NCI-H2171 treated with DMSO at 0.1 percent for 48 hours (cell line): ENCODE measurements at regions not wholly inside any gene's neighbourhood (a gene's known extent, or its start where the extent isn't known, plus 50 kb on each side); places are given as distances from the start of the nearest gene placed in this dataset.

Experiments
- DNase-seq: peaks from one replicate; lab custom pipeline; 2025; lab: John Stamatoyannopoulos, UW

DNA sequence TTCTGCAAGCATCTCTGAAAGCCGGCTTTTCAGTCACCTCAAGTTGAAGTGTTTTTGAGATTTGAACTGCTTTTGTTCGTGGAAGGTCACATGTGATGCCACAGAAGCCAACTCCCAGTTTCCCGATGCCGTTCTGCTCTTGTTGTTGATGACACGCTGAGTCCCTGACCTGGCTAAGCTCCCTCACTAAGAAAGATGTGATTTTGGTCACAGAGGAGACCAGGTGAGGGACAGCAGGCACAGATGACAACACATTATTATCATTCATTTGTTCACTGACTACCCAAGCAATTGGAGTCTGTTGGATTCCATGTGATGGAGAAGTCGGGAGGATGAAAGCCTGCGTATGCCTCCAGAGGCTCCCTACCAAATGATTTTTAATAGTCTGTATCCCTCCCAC lies 822.4 kb upstream of the RBFOX1 start:
- DNase-seq: no peak

DNA sequence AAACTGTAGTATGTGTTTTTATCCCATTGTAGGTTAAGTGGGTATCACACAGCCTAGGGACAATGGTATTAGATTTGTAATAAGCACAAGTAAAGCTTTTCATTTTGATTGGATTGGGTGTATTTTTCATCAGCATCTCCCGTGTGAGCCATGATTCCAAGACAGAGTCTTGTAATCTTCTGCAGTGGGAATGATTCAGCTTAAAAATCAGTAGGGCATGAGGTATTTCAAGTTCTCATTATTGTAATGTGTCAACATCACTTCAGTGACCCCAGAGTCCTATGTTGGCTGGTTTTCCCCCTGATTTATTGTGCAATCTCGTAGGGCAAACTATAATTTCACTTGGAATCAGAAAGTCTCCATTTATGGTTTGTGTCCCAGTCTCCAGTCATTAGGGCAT lies 833.2 kb upstream of the RBFOX1 start:
- DNase-seq: no peak

DNA sequence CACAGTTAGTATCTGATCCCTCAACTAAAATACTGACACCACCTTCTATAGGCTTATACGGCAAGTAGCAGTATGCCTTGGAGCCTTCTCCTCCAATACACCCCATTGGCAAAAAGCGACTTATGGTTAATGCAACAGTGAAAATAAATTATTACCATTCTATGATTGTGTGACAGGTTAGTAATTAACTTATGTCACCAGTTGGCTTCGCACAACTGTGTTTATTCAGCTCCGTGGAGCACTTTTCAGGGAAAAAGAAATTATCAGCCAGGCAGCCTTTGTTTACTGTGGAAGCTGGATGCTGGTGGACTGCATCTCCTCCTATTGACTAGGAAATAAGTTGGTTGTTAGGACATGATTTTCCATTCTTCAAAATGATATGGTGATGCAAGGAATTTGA lies 833.8 kb upstream of the RBFOX1 start:
- DNase-seq: no peak

- DNase-seq: no peak
These were observed 835.6 kb upstream of the RBFOX1 start for GRCh38 chr16:6496996-6497395.

- no peak for DNase-seq
These were observed 837.0 kb upstream of the RBFOX1 start for GRCh38 chr16:6495486-6496210.

DNA sequence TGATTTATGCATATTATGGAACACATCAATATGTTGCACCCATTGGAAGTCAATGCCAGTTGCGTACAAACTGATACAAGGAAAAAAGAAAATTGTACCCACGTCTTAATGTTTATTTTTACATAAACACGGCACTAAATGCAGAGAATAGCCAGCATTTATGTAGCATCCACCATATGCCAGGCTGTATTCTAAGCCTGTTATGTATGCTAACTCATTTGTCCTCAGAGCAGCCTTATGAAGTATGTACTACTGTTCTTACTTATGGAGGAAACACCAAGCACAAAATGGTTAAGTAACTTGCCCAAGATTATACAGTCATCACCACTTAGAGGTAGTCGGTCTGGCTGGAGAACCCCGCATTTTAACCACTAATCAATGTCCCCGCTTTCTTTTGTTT lies 837.9 kb upstream of the RBFOX1 start:
- no peak for DNase-seq

GRCh38 chr16:6493555-6493954 lies 839.1 kb upstream of the RBFOX1 start:
- no peak for DNase-seq

DNA sequence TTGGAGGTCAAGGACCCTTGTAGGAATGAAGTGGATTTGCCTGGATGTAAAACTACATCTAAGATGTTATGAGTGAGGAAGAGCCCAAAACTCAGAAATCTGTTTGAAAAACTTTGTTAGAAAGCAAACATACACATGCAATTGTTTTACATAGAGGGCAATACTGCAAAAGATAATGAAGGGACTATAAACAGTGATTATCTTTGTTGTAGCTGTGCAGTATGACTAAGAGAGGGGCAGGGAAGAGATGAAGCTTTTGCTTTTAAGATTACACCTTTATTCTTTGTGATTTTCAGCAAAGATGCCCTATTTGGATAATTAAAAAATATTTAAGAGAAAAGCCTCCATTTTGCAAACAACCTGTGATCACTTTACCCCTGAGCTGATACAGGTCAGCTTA lies 839.9 kb upstream of the RBFOX1 start:
- DNase-seq: no peak

DNA sequence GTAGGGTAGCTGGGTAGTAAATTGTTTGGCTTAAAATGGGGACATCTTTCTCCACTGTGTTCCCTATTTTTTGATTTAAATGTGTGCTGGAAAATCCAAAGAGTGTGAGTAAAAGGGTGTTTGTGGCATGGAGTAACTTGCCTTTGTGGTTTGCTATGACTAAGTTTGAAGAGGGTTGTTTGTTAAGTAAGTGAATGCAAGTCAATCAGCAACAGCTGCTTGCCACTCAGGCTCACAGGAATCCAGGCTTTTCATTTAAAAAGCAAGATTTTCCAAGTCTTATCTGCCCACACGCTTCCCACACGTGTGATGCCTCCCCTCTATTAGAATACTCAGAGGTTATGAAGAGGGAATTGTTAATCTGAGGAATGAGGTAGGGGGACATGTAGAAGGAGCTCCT lies 847.7 kb upstream of the RBFOX1 start:
- DNase-seq: no peak

- DNase-seq: no peak
These were observed 848.6 kb upstream of the RBFOX1 start for GRCh38 chr16:6484081-6484480.

- no peak for DNase-seq
These were observed 849.1 kb upstream of the RBFOX1 start for GRCh38 chr16:6483469-6484033.

DNA sequence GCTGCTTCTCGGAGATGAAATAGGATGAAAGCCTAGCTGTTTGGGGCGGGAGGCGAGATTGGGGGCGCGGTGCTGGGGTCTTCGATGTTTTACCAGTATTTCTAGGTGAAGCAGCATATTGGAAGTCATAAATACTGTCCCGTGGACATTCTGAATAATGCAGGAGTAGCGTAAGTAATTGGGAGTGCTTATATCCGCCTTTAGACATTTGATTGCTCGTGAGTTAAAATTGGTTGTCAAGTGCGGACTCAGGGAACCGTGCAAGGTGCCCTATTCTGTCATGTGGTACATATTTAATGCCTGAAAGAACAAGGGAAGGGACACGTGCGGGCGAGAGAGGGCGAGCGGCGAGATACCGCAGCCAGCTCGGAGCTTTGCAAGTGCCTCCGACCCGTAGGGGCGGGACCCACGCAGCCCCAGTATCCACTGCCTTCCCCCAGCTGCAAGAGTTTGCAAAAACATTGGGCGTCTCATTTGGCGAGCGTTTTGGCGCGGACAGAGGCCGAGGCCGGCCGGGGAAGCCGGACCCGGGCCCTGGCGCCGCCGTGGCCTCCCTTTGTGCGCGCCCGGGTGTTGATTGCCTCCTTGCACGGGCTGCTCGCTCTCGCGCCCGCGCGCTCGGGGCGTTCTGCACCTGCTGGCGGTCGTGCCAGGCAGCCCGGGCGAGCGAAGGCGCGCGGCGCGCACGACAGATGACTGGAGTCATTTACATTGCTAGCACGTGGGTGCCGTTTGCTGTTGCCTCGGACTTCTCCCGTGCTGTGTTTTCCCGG lies 849.8 kb upstream of the RBFOX1 start:
- DNase-seq: no peak

GRCh38 chr16:6481894-6482293 lies 850.8 kb upstream of the RBFOX1 start:
- no peak for DNase-seq

DNA sequence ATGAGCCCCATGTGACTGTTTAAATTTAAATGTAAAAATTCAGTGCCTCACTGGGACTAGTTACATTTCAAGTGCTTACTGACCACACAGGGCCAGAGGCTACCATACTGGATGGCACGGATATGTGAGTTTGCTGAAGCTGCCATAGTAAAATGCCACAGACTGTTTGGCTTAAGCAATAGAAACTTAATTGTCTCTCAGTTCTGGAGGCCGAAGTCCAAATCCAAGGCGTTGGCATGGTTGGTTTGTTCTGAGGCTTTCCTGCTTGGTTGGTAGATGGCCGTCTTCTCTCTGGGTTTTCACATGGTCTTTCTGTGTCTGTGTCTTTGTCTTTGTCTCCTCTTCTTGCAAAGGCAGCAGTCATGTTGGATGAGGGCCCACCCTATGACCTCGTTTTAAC lies 878.9 kb upstream of the RBFOX1 start:
- no peak for DNase-seq

DNA sequence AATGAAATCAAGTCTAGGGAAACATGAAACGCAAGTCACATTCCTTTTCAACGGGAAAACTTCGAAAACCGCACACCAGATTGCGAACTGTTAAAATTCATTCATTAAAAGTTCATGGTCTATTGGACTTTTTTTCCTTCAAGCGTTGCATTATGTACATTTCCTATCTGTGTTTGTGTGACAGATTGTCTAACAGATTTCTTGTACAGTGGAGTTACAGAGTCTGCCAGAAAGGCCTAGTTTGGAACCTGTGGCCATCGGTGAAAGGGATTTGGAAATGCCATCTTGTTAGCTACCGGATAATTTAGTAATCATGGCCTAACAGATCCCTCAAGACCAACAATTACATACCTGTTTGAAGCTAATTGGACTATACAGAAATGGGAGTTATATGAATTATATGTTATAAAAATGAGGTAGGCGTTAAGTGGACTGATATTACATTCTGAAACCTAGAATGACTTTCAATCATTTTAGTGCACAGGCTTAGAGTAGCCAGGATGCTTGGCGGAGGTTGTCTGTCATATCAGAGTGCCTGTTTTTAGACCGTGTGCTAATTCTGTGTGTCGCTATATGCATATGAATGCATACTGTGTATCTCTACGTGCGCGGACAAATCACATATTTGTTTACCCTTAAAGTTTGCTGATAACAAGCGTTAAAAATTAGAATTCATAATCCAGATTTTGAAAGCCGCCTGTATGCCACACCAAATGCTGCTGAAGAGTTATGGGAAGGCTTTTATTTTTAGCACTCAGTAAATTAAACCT lies 885.4 kb upstream of the RBFOX1 start:
- DNase-seq: no peak

GRCh38 chr16:6446370-6446769 lies 886.3 kb upstream of the RBFOX1 start:
- DNase-seq: no peak

GRCh38 chr16:6439129-6439528 lies 893.5 kb upstream of the RBFOX1 start:
- no peak for DNase-seq

- DNase-seq: no peak
These were observed 903.8 kb upstream of the RBFOX1 start for GRCh38 chr16:6428861-6429260.

DNA sequence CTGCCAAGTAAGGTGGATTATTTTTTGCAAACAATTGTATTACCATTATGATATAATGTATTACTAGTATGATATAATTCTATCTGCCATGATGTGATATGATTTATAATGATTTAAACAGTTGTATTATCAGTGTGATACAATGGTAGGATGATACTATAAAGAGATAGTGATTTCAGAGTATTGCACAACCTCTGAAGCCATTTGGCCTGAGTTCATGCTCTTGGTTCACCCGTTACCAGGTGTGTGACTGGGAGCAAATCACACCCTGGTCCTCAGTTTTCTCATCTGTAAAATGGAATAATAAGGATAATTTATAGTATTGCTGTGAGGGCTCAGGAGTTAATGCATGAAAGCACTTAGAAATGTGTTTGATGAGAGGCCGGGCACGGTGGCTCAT lies 905.0 kb upstream of the RBFOX1 start:
- no peak for DNase-seq

DNA sequence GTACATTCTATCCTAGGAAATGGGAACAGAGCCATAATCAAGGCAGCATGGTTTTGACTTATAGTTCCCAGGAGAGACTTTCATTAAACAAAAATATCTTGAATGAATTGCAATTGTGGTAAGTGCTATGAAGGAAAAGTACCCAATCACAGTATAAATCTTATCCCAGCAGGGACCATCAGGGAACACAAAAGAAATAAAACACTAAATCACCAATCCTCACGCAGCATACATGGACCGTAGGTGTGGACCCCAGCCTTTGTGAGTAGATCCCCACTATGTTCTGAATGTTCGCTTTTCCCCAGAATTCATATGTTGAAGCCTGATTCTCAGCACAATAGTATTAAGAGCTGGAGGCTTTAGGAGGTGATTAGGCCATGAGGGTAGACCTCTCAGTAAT lies 925.0 kb upstream of the RBFOX1 start:
- DNase-seq: no peak

- DNase-seq: no peak
These were observed 926.6 kb upstream of the RBFOX1 start for GRCh38 chr16:6406028-6406427.

GRCh38 chr16:6382924-6383459 lies 949.7 kb upstream of the RBFOX1 start:
- no peak for DNase-seq
